GM18951 (cell line): ENCODE measurements at regions not wholly inside any gene's neighbourhood (a gene's known extent, or its start where the extent isn't known, plus 50 kb on each side); places are given as distances from the start of the nearest gene placed in this dataset.
"Not testable (repeated sequence)": the region's sequence is repeated elsewhere in the genome, so short reads cannot be mapped to it uniquely, and the experiment has no call there.

Source experiments
- POLR2A ChIP-seq: IDR thresholded peaks from 4 replicates; pipeline ENCODE4 v1.6.1; 2011; ENCODE audit warnings: mild to moderate bottlenecking; ENCODE audit not compliant: insufficient read length, insufficient read depth; ENCODE audit errors: extremely low read depth
- in situ Hi-C: fragments of 300-500 bp; cut with MboI; formaldehyde crosslinking; loops from one replicate; pipeline ENCODE4 v1.12.0; 2022; ENCODE audit warnings: low sequenced_read_pairs, mixed read lengths, inconsistent platforms; ENCODE audit not compliant: unreplicated experiment

GRCh38 chr15:35956056-35956455 lies 410.1 kb upstream of the DPH6 start:
- in situ Hi-C loops, result no loop called here
- TF ChIP-seq POLR2A, result no peak

DNA sequence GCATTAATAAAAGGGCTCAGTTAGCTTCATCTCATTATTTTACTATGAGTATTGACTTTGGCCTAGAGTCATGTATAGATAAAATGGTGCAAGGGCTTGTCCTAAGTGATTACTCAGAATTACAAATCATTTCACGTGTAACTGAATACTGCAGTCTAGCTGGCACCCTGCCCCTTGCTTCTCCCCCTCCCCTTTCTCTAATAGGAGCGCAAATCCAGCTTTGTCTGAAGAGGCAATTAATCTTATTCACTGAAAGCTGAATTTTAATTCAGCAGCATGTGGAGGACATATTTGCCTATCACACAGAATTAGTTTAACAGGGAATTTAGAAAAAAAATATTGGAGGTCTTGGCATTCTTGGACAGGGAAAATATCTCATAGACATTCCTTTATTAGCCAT lies 412.1 kb upstream of the DPH6 start:
- TF ChIP-seq POLR2A, result no peak
- in situ Hi-C loops, result no loop called here

- TF ChIP-seq POLR2A, result no peak
- in situ Hi-C loops, result no loop called here
Measured at GRCh38 chr15:35958975-35959374, 413.0 kb upstream of the DPH6 start.

DNA sequence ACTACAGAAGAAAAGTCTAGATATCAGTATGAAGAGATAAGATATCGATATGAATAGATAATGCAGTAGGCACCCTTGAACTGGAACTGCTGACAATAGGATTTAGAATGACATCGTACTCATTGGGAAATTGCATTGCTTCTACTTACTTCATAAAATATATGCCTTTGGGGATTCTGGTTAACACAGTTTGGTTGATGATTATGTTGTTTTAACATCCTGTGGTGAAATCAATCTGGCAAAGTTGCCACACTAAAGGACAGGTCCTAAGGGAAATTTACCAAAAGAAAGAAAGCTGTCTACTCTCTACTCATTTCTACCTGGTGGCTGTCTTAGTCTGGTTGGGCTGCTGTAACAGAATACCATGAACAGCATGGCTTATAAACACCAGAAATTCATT lies 417.4 kb upstream of the DPH6 start:
- no peak for TF ChIP-seq POLR2A
- in situ Hi-C loops, result no loop called here

DNA sequence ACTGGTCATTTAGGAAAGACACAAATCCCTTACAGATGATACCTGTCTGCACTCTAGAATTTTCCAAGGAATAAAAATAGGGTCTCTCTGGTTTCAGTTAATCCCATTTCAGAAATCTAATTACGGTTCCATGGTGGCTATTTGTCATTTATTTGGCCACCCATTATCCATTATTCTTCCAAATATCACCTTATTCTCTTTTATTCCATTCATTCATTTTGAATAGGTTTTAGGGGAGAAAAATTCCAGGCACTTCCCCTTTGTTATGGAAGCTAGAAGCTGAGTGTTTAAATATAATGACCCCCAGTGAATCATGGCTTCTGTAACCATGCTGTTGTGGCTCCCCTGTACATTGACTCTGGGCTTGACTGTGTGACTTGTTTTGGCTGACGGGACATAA lies 420.8 kb upstream of the DPH6 start:
- in situ Hi-C loops, result no loop called here
- no peak for TF ChIP-seq POLR2A

DNA sequence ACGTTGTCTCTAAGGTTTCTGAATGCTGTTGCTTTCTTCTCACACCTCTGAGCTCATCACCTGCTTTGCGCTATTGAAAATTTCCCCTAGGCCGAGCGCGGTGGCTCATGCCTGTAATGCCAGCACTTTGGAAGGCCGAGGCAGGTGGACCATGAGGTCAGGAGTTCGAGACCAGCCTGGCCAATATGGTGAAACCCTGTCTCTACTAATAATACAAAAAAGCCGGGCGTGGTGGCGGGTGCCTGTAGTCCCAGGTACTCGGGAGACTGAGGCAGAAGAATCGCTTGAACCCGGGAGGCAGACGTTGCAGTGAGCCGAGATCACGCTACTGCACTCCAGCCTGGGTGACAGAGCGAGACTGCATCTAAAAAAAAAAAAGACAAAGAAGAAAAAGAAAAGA lies 422.0 kb upstream of the DPH6 start:
- in situ Hi-C loops, result not testable (repeated sequence)

- TF ChIP-seq POLR2A, result no peak
- in situ Hi-C loops, result no loop called here
Measured at GRCh38 chr15:35973029-35973428, 427.1 kb upstream of the DPH6 start.

DNA sequence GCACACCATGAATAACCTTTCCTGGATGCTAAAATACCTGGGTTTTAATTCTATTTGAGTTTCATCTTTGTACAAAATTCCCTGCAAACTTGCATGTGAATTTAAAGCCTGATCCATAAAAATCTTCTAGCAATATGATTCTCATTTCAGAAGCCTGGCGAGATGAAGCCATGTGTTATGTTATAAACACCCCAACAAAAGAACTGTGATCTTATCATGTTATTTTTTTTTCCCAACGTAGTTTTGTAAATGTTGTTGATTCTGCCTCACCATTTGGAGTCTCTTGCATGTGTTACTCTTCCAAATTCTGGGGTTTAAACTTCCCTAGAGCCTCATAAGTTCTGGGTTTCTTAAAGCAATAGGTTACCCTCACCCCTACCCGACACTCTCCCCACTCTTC lies 428.1 kb upstream of the DPH6 start:
- in situ Hi-C loops, result no loop called here
- no peak for TF ChIP-seq POLR2A

- TF ChIP-seq POLR2A, result no peak
- in situ Hi-C loops, result no loop called here
Measured at GRCh38 chr15:35975941-35976340, 430.0 kb upstream of the DPH6 start.

GRCh38 chr15:35979608-35980007 lies 433.6 kb upstream of the DPH6 start:
- in situ Hi-C loops, result no loop called here
- no peak for TF ChIP-seq POLR2A

DNA sequence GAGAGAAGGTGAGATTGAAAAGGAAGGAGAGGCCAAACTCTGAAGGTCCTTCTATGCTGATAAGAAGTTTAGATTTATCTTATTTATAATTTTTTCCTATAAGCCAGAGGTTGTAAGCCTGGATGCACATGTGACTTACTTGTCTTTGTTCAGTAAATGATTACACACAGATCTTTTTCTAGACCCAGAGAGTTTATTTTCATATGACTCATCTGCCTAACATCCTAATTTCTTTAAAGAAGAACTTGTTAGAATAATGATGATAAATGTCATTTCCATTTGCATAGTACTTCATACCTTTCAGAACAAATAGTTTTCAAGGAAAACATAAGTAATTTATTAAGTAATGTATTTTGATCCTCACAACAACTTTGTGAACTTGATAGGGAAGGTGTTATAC lies 434.8 kb upstream of the DPH6 start:
- TF ChIP-seq POLR2A, result no peak
- in situ Hi-C loops, result no loop called here

DNA sequence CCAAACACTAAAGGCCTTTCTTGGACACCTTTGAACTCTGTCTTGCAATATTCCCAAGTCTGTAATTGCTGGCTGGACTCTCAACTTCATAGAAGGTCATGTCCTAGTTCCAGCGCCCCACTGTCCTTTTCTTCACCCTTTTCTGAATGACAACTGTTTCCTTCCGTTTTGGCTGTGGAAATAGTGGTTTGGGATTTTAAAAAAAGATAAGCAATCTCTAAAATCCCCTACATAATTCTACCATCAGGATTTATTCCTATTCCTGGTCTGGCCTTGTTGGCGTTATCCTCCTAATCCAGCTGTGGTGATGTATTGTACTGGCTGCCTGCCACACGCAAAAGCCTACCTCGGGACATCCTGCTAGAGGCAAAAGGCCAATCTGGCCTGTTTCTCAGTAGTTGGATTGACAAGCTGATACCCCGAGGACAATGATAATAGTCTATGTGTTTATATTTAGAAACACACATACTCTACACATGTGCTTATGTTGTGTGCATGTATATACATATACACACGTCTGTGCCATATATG lies 440.3 kb upstream of the DPH6 start:
- no peak for TF ChIP-seq POLR2A
- in situ Hi-C loops, result no loop called here

GRCh38 chr15:35987056-35987455 lies 441.1 kb upstream of the DPH6 start:
- no peak for TF ChIP-seq POLR2A
- in situ Hi-C loops, result no loop called here

GRCh38 chr15:35991386-35991785 lies 445.4 kb upstream of the DPH6 start:
- no peak for TF ChIP-seq POLR2A
- in situ Hi-C loops, result no loop called here

GRCh38 chr15:35992791-35993190 lies 446.8 kb upstream of the DPH6 start:
- in situ Hi-C loops, result no loop called here
- no peak for TF ChIP-seq POLR2A
